ENCODE measurements at regions not wholly inside any gene's neighbourhood (a gene's known extent, or its start where the extent isn't known, plus 50 kb on each side); places are given as distances from the start of the nearest gene placed in this dataset.
"Not testable (repeated sequence)": the region's sequence is repeated elsewhere in the genome, so short reads cannot be mapped to it uniquely, and the experiment has no call there.

DNA sequence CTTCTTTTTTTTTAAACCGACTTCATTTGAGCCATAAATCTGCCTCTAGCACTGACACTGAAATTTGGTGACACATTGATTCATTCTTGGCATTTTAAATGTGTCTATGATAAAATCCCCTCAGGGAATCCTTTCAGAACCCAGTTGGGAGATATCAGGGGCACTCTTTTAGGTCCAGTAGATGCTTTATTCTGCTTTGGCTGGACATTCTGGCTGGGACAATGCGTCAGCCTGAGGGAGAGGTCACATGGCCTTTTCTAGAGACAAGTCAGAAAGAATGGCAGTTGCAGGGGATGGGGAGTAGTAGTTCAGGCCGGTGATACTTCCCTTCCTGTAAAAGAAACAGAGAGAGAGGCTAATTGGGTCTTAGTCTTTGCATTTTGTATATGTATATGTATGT, 63.1 kb downstream of the TRIM43 start:
- FAIRE-seq, result not testable (repeated sequence)

DNA sequence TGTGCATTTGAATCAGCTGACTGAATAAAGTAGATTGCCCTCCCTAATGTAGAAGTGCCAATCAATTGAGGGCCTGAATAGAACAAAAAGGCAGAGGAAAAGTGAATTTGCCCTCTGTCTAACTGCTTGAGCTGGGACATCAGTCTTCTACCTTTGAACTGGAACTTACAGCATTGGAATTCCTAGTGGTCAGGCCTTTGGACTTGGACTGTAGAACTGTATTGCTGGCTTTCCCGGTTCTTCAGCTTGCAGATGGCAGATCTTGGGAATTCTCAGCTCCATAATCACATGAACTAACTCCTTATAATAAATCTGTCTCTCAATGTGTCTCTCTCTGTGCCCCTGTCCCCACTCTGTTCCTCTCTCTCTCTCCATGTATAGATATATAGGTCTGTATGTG, 64.8 kb downstream of the TRIM43 start:
- not testable (repeated sequence) for FAIRE-seq

DNA sequence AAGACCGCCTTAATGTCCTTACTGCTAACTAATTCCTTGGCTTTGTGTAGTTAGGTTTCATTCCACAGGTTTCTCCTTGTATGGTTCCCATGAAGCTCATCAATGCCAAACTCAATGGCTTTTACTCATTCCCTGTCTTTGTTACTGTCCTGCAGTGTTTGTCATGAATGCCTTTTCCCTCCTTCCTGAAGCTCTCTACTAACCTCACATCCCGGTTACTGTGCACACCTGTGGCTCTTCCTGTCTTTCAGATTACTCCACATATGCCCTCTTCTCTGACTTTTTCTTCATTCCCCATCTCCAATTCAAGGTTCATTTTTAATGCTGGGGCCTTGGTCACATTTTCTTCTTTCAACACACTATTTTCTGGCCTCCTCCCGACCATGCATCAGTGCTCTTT, 66.1 kb downstream of the TRIM43 start:
- not testable (repeated sequence) for FAIRE-seq

DNA sequence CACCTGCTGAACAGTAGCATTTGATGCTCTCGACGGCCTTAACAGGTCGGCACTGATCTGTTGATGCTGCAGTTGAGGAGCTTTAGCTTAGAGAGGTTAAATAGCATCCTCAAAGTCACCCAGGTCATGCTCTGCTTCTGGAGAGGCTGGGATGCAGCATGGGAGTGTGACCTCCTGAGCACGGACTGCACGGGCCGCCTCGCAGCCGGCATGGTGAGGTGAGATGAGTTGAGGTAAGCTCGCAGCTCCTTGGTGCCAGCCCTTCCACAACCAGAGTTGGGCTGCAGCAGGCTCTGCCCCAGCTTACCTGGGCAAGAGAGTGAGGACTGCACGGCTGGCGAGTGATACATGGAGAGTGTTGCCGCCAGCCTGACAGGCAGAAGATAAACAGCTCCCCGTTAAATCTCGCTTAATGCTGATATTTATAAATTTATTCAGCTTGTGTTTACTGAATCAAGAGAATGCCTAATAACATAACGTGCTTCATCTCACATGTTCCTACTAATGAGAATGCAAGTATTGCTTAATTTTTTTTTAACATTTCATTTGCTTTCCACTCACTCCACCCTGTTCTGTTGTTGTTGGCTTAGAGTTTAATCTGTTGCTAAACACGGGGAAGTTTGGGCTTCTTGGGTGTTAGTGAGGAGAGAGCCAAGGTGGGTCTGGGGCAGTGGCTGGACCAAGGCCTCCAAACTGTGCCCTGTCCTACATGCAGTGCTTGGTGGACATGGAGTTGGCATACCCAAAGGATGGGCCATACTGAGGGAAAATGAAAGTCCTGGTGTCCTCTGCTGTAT, 69.2 kb downstream of the TRIM43 start:
- FAIRE-seq, result not testable (repeated sequence)

DNA sequence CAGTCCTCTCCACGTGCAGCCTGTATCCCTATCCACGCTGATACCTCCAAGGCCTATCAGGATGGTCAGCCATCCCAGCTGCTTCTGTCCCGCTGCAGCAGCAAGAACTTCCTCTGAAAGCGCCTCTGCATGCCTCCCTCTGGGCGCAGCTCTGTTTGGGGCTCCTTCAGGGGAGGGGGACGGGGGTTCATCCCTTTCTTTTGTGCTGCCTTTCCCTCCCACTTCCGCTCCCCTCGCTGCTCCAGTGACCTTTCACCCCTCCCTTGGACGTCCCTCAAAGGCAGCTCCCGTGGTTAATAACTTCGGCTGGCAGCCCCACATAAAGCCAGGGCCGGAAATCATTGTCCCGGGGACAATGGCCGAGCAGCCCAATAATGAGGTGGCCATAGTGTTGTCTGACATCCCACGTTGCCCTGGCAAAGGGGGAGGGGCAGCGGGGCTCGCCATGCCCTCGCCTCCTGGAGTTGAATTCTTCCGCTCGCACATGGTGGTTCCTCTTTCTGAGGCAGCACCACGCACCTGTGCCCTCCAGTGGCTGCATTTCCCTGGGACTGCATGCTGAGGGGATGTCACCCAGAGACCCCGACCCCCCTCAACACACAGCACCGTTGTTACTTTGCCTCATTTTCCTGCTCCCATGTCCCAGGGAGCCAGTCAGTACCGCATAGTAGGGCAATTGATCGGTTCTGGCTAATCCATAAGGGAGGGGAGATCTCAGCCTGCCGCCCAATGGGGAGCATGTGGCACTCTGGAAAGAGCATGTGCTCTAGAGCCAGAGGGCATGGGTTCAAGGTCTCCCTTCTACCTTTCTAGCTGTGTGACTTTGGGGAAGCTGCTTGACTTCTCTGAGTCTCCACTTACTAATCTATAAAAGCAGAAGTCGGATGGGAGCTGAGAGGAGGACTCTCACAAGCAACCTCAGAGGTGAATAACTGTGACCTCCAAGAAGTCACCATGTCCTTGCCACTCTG, 72.0 kb downstream of the TRIM43 start:
- FAIRE-seq, result not testable (repeated sequence)

DNA sequence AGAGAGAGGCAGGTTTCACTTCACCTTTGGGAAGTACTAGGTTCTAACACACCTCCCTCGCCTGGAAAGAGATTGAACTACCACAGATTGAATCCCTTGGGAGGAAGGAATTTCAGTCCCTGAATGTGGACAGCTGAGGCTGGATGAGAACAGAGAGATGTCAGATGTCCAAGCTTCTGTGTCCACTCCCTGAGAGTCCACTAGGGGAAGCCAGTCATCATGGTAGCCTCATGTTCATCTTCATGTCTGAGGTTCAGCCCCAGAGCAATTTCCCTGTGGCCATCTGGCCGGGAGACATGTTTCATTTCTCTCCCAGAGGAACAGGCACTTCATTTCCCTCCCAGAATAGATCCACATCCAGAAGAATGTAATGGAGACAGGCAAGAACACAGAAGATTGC, 74.8 kb downstream of the TRIM43 start:
- FAIRE-seq, result not testable (repeated sequence)

DNA sequence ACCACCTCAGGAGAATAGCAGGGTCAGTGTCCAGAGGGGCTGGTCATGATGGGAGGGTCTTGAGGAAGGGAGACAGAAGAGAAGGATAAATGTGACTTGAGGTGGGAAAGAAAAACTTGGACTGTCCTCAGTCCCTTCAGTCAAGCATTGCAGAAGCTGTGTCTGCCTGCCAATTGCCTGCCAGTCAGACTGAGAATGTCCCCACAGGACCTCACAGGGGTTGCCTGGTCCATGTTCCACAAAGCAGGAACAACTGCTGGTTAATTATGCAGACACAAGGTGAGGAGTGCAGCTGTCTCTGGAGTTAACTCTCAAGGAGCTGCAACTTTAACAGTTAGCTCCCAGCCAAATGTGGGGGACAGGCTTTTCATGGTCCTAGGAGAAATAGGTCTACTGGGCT, 75.7 kb downstream of the TRIM43 start:
- no peak for FAIRE-seq

DNA sequence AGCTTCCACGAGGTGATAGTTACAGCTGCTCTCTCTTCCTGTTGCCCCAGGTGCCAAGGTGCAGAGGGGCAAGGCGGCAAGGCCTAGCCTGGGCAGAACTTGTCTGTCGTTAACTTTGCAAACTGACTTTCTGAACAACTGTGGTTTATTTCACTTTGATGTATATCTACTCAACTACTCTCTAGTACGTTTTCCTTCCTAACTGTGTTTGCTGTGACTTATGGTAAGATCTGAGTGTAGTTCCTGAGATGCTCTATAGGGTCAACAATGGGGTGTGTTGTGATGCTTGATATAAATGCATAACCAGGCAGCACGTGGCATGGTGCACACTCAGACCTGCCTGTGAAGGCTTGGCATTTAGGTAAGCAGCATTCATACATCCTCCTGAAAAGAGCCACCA, 77.1 kb downstream of the TRIM43 start:
- FAIRE-seq, result not testable (repeated sequence)

DNA sequence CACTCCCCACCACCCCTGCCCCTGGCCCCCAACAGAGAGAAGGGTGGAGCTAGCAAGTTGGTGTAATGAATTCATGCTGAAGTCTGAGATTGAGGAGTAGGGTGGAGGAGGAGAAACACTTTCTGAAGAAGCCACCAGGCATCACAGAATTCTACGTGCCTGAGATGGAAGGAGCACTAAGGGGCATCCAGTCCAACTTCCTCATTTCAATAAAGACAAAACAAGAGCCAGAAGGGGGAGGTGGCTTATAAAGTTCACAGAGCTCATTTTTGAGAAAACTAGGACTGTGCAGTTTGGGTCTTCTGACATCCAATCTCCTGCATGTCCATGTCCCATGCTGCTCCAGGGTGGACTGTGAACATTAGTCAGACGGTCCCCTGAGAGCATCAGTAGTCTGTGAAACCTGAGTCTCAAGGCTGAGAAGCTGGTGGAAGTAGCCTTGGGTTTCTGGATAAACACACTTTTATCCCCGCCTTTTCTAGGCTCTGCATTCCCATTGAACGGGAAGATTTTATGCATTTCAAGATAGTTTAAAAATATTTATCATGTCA, 77.7 kb downstream of the TRIM43 start:
- no peak for FAIRE-seq

DNA sequence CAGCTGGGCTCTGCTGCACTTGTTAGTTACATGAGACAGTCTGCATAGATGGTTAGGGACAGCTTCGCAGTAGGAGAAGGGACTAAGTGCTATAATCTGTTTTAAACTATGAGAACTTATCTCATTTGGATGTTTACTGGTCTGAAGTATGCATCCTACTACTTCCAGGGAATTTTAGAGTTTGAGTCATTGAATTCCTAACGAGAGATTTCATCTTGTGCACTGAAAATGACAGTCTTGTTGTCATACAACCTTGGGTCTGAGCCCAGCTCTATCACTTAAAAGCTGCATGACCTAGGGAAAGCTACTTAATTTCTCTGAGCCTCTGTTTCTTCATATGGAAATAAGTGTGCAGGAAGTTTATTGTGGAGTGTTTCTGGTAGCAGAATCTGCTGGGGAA, 78.4 kb downstream of the TRIM43 start:
- no peak for FAIRE-seq

DNA sequence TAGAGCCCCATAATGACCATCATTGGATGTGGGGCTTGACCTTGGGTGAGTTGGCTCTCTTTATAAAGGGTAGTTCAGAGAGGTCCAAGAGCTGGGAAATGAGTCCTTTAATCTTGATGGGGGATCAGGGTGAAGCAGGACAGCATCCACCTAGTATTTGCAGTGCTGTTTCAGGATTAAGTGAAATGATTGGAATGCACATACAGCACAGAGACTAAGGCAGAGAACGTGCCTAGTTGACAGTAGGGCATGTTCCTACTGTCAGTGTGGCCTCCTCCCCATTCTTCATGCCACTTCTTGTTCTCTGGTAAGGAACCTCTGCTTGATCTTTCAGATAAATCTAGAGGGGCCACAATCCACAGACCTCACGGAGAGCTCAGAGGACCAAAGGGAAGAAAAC, 78.9 kb downstream of the TRIM43 start:
- FAIRE-seq, result no peak

DNA sequence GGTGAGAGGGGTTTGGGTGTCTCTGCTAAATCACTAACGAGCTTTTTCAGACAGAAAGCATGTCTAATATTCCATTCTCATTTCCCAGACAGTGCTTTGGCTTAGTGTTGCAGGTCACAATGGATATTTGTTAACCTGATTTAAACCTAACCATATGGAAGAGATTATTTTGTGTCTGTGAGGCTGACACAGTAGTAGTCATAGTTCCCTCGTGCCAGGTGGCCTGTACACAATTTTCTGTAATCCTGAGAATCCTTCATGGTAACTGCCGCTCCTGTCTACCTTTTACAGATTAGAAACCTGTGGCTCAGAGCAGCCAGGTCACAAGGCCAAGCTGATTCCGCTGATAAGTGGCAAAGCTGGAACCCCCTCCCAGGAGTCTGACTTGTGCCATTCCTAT, 79.4 kb downstream of the TRIM43 start:
- not testable (repeated sequence) for FAIRE-seq

DNA sequence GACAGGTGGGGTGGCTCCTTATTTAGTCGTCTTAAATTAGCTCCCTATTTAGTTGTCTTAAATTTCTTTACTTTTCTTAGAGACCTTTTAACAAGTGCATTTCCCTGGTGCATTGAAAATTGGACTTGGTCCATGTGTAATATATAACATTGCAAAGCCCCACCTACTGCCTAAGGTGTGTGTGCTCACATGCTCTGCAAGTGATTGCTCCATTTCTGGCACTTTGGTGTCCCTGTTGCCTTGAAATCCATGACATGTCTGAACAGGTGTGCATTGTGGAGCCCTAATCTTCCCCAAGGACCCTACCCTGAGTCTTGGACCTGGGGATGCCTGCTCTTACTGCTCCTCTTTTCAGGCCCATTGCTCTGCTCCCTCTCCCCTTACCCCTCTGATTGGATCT, 80.2 kb downstream of the TRIM43 start:
- not testable (repeated sequence) for FAIRE-seq

DNA sequence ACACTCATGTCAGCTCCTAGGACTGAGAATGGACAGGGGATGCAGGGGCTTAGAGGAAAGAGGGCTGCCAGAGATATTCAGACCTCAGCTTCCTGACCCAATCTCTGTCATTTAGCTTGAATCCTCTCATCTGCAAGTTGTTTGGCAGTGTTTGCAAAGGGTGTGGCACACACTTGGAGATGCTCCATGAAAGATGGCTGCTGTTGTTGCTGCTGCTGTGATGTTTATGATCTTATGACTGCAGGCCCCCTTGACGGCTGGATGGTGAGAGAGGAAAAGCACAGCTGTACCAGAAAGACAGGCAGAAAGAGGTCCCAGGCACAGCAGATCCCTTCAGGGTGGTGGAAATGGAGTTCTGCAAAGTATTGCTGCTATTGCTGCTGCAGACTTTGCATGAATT, 80.7 kb downstream of the TRIM43 start:
- not testable (repeated sequence) for FAIRE-seq

DNA sequence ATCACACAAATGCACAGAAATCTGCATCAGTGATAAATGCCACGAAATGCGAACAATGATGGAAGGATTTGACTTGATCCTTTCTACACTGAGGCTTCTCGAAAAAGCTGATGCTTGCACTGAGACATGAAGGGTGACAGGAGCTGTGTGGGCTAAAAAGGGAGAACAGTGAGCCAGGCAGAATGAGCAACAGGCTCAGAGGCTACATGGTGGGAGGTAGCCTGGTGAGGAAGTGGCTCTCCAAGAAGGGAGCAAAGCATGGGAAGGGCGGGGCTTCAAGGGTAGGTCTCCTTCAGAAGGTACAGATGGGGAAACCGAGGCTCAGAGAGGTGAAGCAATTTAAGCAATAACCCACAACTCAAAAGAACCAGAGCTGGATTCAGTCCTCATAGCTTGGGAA, 82.4 kb downstream of the TRIM43 start:
- no peak for FAIRE-seq

DNA sequence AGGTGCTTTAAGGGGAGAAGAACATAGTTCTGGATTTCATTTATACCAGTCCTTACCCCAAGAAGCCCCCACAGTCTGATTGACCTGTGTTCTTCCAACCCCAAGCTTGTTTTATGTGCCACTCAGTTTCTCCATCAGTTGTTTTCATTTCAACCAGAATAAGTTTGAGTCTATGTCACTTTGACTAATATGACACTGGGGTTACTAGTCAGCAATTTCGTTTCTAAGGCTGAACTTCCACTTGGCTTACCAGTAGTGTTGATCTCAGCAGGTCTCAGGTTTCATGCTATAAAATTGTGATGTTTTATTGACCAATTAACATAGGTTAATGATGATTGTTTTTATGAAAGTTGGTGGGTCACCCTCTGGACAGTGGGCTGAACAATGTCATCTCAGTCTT, 84.8 kb downstream of the TRIM43 start:
- not testable (repeated sequence) for FAIRE-seq

DNA sequence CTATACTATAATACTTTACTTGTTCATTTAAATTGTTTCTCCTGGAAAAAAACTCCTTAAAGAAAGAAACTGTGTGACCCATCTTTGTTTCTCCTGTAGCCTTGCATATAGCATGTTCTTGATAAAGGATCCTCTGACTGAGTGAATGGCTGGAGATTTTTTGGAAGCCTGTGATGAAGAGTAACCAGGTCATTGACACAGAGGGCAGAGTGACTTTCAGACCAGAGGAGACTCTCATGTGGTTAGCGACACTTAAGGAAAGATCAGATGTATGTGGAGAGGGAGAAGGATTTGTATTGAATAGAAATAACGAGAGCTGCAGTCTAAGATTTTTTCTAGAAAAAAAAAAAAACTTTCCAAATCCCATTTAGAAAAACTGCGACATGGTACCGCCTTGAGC, 85.5 kb downstream of the TRIM43 start:
- no peak for FAIRE-seq

DNA sequence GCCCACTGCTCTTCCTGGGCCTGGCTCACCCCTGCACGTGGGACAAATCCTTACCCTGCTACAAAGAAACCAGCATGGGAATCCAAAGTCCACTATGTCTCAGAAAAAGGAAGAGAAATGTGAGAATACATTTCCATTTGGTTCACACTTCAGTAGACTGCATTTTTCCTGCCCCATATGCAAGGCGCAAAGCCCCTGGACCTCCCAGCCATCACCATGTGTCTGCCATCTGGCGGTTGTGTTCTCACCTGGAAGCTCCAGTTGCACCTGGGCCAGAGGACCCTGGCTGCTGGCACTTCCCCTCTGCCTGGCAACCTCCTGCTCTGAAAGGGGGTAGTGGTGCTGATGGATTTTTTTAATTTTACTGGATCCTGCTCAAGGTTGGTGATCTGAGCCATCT, 86.0 kb downstream of the TRIM43 start:
- not testable (repeated sequence) for FAIRE-seq

DNA sequence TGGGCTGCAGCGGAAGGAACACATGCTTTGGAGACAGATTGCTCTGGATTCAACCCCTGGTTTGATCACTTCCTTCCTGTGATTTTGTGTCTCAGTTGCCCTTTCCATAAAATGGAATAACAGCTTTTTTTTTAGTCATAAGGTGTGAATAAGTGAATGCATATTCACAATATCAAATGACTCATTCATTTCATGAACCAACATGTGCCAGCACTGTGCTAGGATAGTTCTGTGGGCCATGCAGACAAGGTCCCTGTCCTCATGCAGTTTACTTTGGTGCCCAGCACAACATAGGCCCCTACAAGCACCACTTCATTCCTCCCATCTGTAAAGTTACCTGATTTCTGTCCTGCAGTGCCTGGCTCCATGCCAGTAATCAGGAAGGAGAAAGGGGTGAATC, 89.4 kb downstream of the TRIM43 start:
- not testable (repeated sequence) for FAIRE-seq

DNA sequence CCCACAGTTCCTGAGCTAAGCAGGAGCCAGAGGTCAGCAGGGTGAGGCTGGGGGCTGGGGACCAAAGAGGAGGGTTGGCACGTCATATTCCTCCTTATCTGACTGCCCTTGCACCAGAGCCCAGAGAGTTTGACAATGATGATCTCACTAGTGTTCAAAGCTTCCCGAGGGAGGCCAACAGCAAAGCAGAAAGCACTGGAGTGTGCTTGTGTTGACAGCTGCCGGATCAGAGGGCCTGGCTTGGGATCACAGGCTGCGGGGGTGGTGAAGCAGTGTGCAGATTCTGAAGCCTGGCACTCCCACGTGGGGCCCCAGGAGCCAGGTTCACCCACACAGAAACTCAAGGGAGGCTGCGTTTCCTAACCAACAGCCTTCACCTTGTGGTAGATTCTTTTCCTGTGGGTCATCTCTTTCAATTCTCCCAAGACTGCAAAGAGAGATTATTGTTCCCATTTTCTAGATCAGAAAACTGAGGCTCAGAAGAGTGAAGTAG, 89.8 kb downstream of the TRIM43 start:
- not testable (repeated sequence) for FAIRE-seq

DNA sequence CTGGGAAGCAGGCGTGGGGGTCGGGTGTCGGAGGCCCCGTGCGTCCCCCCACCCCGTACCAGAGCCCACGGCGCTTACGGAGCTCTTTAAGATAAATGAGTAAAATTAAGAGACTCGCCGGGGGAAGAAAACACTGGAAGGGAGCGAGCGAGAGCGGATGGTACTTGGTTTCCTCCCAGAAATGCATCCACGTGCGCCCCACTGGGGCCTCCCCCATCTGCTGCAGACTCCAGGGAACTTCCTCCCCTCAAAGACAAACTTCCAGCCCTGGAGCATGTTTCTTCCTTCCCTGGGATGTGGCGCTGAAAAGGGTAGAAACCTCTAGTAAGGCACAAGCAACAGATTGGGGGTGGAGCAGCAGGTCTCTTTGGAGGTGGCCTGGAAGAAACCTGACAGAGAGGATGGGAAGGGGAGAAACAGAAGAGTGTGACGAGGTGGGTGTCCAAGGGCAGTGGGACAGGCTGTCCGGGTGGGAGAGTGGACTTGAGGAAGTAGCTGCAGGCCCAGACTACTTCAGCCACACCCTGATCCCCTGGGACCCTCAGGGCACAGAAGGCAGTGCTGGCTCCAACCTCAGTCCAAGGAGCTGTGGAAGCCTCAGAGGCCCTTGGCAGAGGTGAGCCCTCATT, 91.2 kb downstream of the TRIM43 start:
- not testable (repeated sequence) for FAIRE-seq

DNA sequence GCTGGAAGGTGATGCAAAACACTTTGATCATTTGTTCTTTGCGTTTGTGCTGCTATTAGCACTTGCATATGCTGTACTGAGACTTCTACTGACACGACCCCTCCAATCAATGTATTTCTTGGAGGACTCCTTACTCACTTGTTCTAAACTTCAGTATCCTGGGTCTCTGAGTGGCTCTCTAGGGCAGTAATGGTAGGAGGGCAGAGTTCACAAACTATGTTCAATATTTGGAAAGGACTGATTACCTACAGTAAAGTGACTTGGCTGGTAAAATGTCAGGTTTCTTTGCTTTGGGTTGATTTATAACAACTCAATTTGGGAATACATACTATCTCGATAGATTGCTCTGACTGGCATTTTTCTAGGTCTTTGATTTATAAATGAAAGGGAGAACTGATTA, 93.7 kb downstream of the TRIM43 start:
- no peak for FAIRE-seq

All from islet of Langerhans (tissue), 1 donor.